Tibial artery (tissue), 4 donors: ENCODE measurements at regions not wholly inside any gene's neighbourhood (a gene's known extent, or its start where the extent isn't known, plus 50 kb on each side); places are given as distances from the start of the nearest gene placed in this dataset.

Experiments
- DNase-seq, 2 donors: peaks; one replicate each; pipeline ENCODE4 v3.0.0-alpha.2; 2019
- H3K27ac ChIP-seq, 2 donors: fragments of 200-600 bp; sonication (generic) in 1 of 2; 1 replicate in 1 of 2; 2 replicates in 1 of 2; pipeline ENCODE4 v1.5.1; 2018 to 2019; ENCODE audit warnings: mild to moderate bottlenecking in 1 of 2
- H3K27me3 ChIP-seq, 2 donors: fragments of 200-600 bp; sonication (generic) in 1 of 2; one replicate each; pipeline versions ENCODE4 v1.5.1 to v1.6.0; 2016 to 2019
- H3K36me3 ChIP-seq, 3 donors: fragments of 200-600 bp; sonication (generic) in 2 of 3; one replicate each; pipeline ENCODE4 v1.5.1; 2016 to 2019; ENCODE audit warnings: mild to moderate bottlenecking in 2 of 3
- H3K4me1 ChIP-seq, 4 donors: fragments of 200-600 bp; sonication (generic) in 2 of 4; 1 replicate in 3 of 4; 2 replicates in 1 of 4; pipeline ENCODE4 v1.5.1; 2016 to 2019
- H3K4me3 ChIP-seq, 2 donors: fragments of 200-600 bp; sonication (generic) in 1 of 2; 1 replicate in 1 of 2; 2 replicates in 1 of 2; pipeline ENCODE4 v1.5.1; 2018 to 2019; ENCODE audit warnings: mild to moderate bottlenecking in 2 of 2
- H3K9me3 ChIP-seq, 3 donors: fragments of 200-600 bp; sonication (generic) in 1 of 3; one replicate each; pipeline ENCODE4 v1.5.1; 2016 to 2019
- intact Hi-C: fragments of 100-400 bp; cut with DNase I; formaldehyde crosslinking; loops from one replicate; pipeline ENCODE4 v1.15.0; 2023; ENCODE audit warnings: low total_unique reads
- TF ChIP-seq, protein P1 (sequence below), 2 experiments: fragments of 200-600 bp in 1 of 2; fragments of 450-650 bp in 1 of 2; IDR thresholded peaks; one replicate each; pipeline ENCODE4 v1.5.1; 2017 to 2019; ENCODE audit warnings: antibody characterized with exemption in 2 of 2, mild to moderate bottlenecking in 1 of 2, moderate library complexity in 1 of 2

- no peak overlapping the region for H3K4me3 ChIP-seq
- TF ChIP-seq, protein P1, sequence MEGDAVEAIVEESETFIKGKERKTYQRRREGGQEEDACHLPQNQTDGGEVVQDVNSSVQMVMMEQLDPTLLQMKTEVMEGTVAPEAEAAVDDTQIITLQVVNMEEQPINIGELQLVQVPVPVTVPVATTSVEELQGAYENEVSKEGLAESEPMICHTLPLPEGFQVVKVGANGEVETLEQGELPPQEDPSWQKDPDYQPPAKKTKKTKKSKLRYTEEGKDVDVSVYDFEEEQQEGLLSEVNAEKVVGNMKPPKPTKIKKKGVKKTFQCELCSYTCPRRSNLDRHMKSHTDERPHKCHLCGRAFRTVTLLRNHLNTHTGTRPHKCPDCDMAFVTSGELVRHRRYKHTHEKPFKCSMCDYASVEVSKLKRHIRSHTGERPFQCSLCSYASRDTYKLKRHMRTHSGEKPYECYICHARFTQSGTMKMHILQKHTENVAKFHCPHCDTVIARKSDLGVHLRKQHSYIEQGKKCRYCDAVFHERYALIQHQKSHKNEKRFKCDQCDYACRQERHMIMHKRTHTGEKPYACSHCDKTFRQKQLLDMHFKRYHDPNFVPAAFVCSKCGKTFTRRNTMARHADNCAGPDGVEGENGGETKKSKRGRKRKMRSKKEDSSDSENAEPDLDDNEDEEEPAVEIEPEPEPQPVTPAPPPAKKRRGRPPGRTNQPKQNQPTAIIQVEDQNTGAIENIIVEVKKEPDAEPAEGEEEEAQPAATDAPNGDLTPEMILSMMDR (IDR thresholded peaks at IDR 0.05), result no peak
- DNase-seq, result no peak
- no peaks in the 10 kb centered on the region for H3K9me3 ChIP-seq
- H3K36me3 ChIP-seq, result no peaks in the 10 kb centered on the region
- H3K27me3 ChIP-seq, result no peaks in the 10 kb centered on the region
- intact Hi-C loops, result no loop called here
- no peak overlapping the region for H3K27ac ChIP-seq
- H3K4me1 ChIP-seq, result no peaks in the 10 kb centered on the region
These were observed 178.0 kb downstream of the FOXG1 start for GRCh38 chr14:28944605-28945004.

DNA sequence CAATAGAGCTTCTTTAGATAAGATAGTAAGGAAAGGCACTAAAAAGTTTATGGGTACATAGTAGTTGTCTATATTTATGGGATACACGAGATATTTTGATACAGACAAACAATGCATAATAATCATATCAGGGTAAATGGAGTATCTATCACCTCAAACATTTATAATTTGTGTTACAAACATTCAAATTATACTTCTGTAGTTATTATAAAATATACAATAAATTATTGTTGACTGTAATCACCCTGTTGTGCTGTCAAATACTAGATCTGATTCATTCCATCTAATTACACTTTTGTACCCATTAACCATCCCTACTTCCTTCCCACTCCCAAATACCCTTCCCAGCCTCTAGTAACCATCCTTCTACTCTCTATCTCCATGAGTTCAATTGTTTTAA, 179.7 kb downstream of the FOXG1 start:
- H3K27ac ChIP-seq, result no peak overlapping the region
- intact Hi-C loops, result no loop called here
- no peaks in the 10 kb centered on the region for H3K9me3 ChIP-seq
- H3K27me3 ChIP-seq, result no peaks in the 10 kb centered on the region
- no peaks in the 10 kb centered on the region for H3K4me1 ChIP-seq
- TF ChIP-seq, protein P1 (IDR thresholded peaks at IDR 0.05), result no peak
- no peaks in the 10 kb centered on the region for H3K36me3 ChIP-seq
- no peak for DNase-seq
- no peak overlapping the region for H3K4me3 ChIP-seq

DNA sequence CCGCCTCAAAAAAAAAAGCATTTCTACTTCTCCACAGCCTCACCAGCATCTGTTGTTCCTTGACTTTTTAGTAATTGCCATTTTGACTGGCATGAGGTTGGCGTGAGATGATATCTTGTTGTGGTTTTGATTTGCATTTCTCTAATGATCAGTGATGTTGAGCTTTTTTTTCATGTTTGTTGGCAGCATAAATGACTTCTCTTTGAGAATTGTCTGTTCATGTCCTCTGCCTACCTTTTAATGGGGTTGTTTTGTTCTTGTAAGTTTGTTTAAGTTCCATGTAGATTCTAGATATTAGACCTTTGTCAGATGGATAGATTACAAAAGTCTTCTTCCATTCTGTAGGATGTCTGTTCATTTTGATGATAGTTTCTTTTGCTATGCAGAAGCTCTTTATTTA, 182.9 kb downstream of the FOXG1 start:
- intact Hi-C loops, result no loop called here
- TF ChIP-seq, protein P1 (IDR thresholded peaks at IDR 0.05), result no peak
- no peaks in the 10 kb centered on the region for H3K9me3 ChIP-seq
- H3K36me3 ChIP-seq, result no peaks in the 10 kb centered on the region
- no peak overlapping the region for H3K4me3 ChIP-seq
- no peak overlapping the region for H3K27ac ChIP-seq
- DNase-seq, result no peak
- no peaks in the 10 kb centered on the region for H3K27me3 ChIP-seq
- H3K4me1 ChIP-seq, result no peaks in the 10 kb centered on the region

GRCh38 chr14:28952161-28952560, 185.6 kb downstream of the FOXG1 start:
- DNase-seq, result no peak
- no peaks in the 10 kb centered on the region for H3K27me3 ChIP-seq
- no peak overlapping the region for H3K4me3 ChIP-seq
- no peaks in the 10 kb centered on the region for H3K36me3 ChIP-seq
- no peaks in the 10 kb centered on the region for H3K4me1 ChIP-seq
- H3K27ac ChIP-seq, result no peak overlapping the region
- TF ChIP-seq, protein P1 (IDR thresholded peaks at IDR 0.05), result no peak
- intact Hi-C loops, result no loop called here
- H3K9me3 ChIP-seq, result peaks cover 0 to 5% (median 0%) of the 10 kb centered on the region in 3 donors

DNA sequence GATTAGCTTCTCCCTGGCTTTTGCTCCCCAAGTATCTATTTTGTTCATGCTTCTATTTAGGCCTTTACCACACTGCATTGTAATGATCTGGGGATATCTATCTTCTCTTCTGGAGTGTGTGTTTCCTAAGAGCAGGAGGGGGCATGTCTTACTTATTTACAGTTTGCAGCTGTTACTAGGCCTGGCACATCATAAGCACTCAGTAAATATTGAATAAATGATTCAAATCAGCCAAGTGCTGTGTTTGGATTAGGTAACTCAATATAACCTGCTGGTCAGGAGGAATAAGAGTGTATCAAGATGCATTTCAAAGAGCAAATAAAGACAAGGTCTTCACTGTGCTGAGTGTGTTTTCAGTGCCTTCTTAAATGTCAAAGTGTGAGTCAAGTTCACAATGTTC, 186.1 kb downstream of the FOXG1 start:
- Histone ChIP-seq H3K27ac (no peak overlapping the region), H3K4me3 (no peak overlapping the region), H3K36me3 (no peaks in the 10 kb centered on the region), H3K27me3 (no peaks in the 10 kb centered on the region), H3K9me3 (peaks cover 0 to 5% (median 0%) of the 10 kb centered on the region in 3 donors), H3K4me1 (no peaks in the 10 kb centered on the region)
- intact Hi-C loops, result no loop called here
- no peak for DNase-seq
- TF ChIP-seq, protein P1 (IDR thresholded peaks at IDR 0.05), result no peak

GRCh38 chr14:28953973-28954372, 187.4 kb downstream of the FOXG1 start:
- no peak for DNase-seq
- H3K27ac ChIP-seq, result no peak overlapping the region
- peaks cover 0 to 5% (median 0%) of the 10 kb centered on the region in 3 donors for H3K9me3 ChIP-seq
- no peaks in the 10 kb centered on the region for H3K36me3 ChIP-seq
- no peaks in the 10 kb centered on the region for H3K27me3 ChIP-seq
- TF ChIP-seq, protein P1 (IDR thresholded peaks at IDR 0.05), result no peak
- H3K4me3 ChIP-seq, result no peak overlapping the region
- intact Hi-C loops, result no loop called here
- H3K4me1 ChIP-seq, result no peaks in the 10 kb centered on the region
